GM12892 (cell line): ENCODE measurements at regions not wholly inside any gene's neighbourhood (a gene's known extent, or its start where the extent isn't known, plus 50 kb on each side); places are given as distances from the start of the nearest gene placed in this dataset.

Experiments
- DNase-seq: peaks from one replicate; pipeline ENCODE4 v3.0.0; 2011; ENCODE audit not compliant: insufficient read length
- FAIRE-seq: peaks from 2 replicates; lab custom pipeline; 2011; peaks lifted over from hg19 to GRCh38; lab: Jason Lieb, UNC
- POLR2A ChIP-seq: IDR thresholded peaks from 2 replicates; pipeline ENCODE4 v1.6.1; 2011; ENCODE audit warnings: low read depth, low read length, control low read depth
- POLR2AphosphoS5 ChIP-seq: IDR thresholded peaks from 2 replicates; pipeline ENCODE4 v1.6.1; 2011; ENCODE audit warnings: low read depth, low read length, control low read depth
- TAF1 ChIP-seq: IDR thresholded peaks from 2 replicates; pipeline ENCODE4 v1.6.1; 2011; ENCODE audit warnings: low read depth, mild to moderate bottlenecking, control low read depth, low read length, borderline replicate concordance

- DNase-seq (no peak), FAIRE-seq (no peak)
- TF ChIP-seq POLR2AphosphoS5 (no peak), TAF1 (no peak), POLR2A (no peak)
Measured at GRCh38 chr17:79261355-79262072, 186.9 kb downstream of the ENGASE start.

DNA sequence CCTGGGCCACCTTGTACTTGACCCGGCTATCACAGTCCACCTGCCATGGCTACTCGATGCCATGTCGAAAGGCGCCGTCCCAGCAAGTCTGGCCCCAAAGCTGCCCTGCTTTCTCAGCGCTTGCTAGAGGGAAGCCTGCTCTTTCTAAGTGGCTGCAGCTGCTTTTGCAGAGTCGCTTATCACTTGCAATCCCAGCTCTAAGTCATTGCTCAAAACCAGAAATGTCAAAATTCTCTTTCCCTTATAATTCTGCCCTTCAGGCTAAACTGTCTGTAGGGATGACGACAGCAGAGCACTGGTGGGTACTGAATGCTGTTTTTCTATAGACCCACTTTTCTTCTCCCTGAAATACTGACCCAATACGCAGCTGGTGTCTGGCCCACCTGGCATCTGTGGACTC, 184.2 kb downstream of the ENGASE start:
- FAIRE-seq (no peak), DNase-seq (no peak)
- TF ChIP-seq TAF1: no peak

- no peak for TF ChIP-seq POLR2A
- TF ChIP-seq POLR2AphosphoS5: no peak
- TF ChIP-seq TAF1: no peak
- no peak for DNase-seq
- FAIRE-seq: no peak
Measured at GRCh38 chr17:79258041-79258440, 183.4 kb downstream of the ENGASE start.

- no peak for TF ChIP-seq POLR2AphosphoS5
- TF ChIP-seq POLR2A: no peak
- no peak for TF ChIP-seq TAF1
- no peak for FAIRE-seq
- DNase-seq: no peak
Measured at GRCh38 chr17:79255926-79256585, 181.4 kb downstream of the ENGASE start.

DNA sequence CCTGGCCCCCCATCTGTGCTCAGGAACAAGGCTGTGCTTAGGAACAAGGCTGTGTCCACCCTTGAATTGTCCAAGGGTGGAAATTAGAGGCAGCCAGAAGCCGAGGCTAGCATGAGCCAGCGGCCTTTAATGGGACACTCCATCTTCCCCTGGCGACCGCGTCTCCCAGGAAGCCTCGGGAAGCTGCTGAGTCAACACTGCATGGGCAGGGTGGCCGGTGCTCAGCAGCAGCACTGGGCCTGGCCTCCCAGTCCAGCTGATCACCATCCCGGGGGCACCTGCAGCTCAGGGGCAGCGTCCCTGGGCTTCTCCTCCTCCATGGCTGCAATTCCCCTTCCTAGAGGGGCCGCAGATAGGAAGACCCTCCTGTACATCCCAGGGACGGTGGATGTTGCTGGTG, 180.8 kb downstream of the ENGASE start:
- DNase-seq (no peak), FAIRE-seq (no peak)
- TF ChIP-seq POLR2A (no peak), POLR2AphosphoS5 (no peak), TAF1 (no peak)

- TF ChIP-seq TAF1 (no peak), POLR2AphosphoS5 (no peak), POLR2A (no peak)
Measured at GRCh38 chr17:79255046-79255445, 180.4 kb downstream of the ENGASE start.

DNA sequence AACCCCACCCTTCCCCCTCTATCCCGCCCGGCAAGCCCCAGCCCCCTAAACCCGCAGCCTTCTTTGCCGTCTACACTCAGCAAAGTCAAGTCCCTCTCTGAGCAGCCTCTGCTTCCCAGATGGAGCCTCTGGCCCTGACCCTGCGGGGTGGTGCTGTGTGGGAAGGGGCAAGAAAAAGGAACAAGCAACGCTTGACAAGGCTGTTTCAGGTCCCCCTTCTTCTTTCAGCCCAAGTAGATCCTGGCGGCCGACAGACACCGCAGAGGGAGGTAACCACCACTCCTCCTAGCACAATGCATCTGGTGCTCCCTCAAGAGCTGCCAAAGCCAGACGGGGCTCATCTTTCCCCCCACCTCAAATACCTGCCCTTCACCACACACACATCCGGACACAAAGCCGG, 178.3 kb downstream of the ENGASE start:
- no peak for FAIRE-seq
- no peak for DNase-seq
- TF ChIP-seq POLR2AphosphoS5 (no peak), TAF1 (no peak), POLR2A (no peak)

More at GRCh38 chr17:79255046-79255445, 180.4 kb downstream of the ENGASE start:
- DNase-seq (no peak), FAIRE-seq (no peak)

DNA sequence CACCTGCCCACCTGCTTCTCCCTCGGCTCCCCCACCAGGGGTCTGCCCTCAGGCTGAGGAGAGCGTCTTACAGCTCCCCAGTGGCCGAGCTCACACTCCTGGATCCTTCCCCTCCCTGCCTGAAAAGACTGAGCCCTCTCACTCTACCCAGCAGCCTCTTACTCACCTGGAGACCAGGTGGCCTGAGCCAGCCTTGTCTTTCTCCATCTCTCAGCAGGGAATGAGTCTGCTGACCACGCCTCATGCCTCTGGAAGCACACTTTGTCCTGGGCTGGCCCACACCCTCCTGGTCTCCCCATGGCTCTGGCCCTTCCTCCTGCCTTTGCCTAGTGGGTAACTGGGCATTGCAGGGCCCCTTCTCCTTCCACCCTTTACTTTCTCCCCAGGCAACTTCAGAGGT, 177.2 kb downstream of the ENGASE start:
- DNase-seq (no peak), FAIRE-seq (no peak)
- TF ChIP-seq POLR2AphosphoS5 (no peak), POLR2A (no peak), TAF1 (no peak)

DNA sequence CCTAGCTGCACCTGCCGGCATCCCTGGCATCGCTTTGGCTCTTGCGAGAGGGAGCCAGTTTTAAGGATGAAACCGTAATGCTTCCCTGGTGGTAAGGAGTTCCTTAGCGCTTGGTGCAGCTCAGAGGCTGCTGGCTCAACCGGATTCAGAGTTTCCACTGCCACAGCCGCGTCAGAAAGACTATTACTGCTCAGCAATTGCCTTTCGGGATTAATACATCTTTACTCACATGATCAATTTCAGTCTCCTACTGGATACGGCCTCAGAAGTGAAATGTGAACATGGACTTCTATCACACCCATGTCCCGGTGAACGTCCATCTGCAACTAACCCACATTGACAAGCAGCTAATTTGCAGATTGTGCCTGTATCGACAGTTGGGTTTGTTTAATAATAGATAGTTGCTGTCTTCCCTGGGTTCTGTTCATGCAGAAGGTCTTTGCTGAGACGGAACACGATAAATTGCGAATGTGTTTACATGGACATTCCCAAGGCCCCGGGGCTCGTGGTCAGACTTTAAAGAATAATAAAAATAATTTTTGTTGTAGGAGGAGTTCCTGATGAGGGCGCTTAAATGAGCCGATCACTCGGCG, 175.4 kb downstream of the ENGASE start:
- TF ChIP-seq TAF1 (no peak), POLR2AphosphoS5 (no peak), POLR2A (no peak)
- no peak for FAIRE-seq

DNA sequence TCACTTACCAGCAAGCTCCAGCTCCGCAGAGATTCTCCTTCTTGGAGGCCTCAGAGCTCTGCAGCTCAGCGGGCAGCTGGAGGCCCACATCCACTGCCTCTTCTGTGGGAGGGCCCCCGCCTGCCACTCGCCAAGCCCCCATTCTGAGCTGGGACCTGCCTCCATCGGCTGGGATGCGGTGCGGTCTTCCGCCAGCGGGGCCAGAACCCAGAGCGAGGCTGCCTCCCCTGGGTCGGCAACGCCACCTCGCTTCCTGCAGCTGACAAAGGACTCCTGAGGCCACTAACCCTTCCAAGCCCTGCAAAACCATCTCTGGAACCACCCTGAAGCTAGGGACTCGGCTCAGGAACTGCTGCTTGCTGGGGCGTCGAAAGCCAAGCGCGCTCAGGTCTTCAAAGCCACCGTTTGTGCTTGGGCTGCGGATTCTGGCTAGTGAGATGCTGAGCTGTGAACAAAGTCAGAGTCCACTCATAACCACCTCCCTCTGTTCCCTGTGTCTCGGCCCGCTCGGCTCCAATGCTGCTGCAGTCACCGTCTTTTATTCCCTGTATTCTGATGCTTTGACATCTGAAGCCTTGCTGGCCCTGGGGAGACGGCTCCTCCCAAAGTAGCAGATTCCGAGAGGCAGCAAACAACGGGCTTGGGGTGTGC, 174.3 kb downstream of the ENGASE start:
- no peak for TF ChIP-seq POLR2A
- no peak for TF ChIP-seq POLR2AphosphoS5
- no peak for TF ChIP-seq TAF1
- DNase-seq (no peak), FAIRE-seq (no peak)

More for the DNA sequence above, 175.4 kb downstream of the ENGASE start:
- no peak for DNase-seq
